Fibroblast of lung (primary cell): ENCODE measurements at regions not wholly inside any gene's neighbourhood (a gene's known extent, or its start where the extent isn't known, plus 50 kb on each side); places are given as distances from the start of the nearest gene placed in this dataset.

Experiments used
- DNase-seq, 2 donors: peaks; one replicate each; pipeline versions ENCODE4 v3.0.0 to v3.0.0-alpha.2; 2010; ENCODE audit warnings: low read depth in 2 of 2
- H2AFZ ChIP-seq: 2 replicates; pipeline ENCODE4 v1.5.1; 2012; ENCODE audit warnings: low read length, control low read depth, inconsistent platforms
- H3K27ac ChIP-seq: 2 replicates; pipeline ENCODE4 v1.5.1; 2011; ENCODE audit warnings: low read length, control low read depth; ENCODE audit not compliant: insufficient read depth
- H3K27me3 ChIP-seq: 2 replicates; pipeline ENCODE4 v1.5.1; 2011; ENCODE audit warnings: mild to moderate bottlenecking, low read length; ENCODE audit not compliant: control insufficient read depth, insufficient read depth
- H3K36me3 ChIP-seq: 2 replicates; pipeline ENCODE4 v1.5.1; 2011; ENCODE audit warnings: low read length; ENCODE audit not compliant: control insufficient read depth, insufficient read depth
- H3K4me1 ChIP-seq: 2 replicates; pipeline ENCODE4 v1.5.1; 2011; ENCODE audit warnings: low read length; ENCODE audit not compliant: control insufficient read depth, insufficient read depth; ENCODE audit errors: extremely low read depth
- H3K4me2 ChIP-seq: 2 replicates; pipeline ENCODE4 v1.5.1; 2011; ENCODE audit warnings: low read length, control low read depth; ENCODE audit not compliant: insufficient read depth; ENCODE audit errors: extremely low read depth
- H3K4me3 ChIP-seq, 4 experiments: fragments of 200-600 bp in 1 of 4; sonication (generic) in 1 of 4; replicated peaks in 1 of 4; 2 replicates each; pipeline ENCODE4 v1.5.1; 2011 to 2016; ENCODE audit warnings: low read length in 4 of 4, low read depth in 3 of 4, mild to moderate bottlenecking in 3 of 4, control low read depth in 2 of 4, inconsistent platforms in 1 of 4, mixed read lengths in 1 of 4; ENCODE audit not compliant: insufficient read depth in 1 of 4; ENCODE audit errors: control extremely low read depth in 1 of 4
- H3K79me2 ChIP-seq: 2 replicates; pipeline ENCODE4 v1.5.1; 2012; ENCODE audit warnings: mild to moderate bottlenecking, low read length, inconsistent platforms; ENCODE audit not compliant: control insufficient read depth, insufficient read depth
- H3K9ac ChIP-seq: 2 replicates; pipeline ENCODE4 v1.5.1; 2011; ENCODE audit warnings: mild to moderate bottlenecking, low read length, control low read depth; ENCODE audit not compliant: insufficient read depth
- H3K9me3 ChIP-seq: 2 replicates; pipeline ENCODE4 v1.5.1; 2012; ENCODE audit warnings: low read depth, low read length; ENCODE audit not compliant: control insufficient read depth, insufficient read depth
- H4K20me1 ChIP-seq: 2 replicates; pipeline ENCODE4 v1.5.1; 2011; ENCODE audit warnings: low read length; ENCODE audit not compliant: control insufficient read depth, insufficient read depth; ENCODE audit errors: extremely low read depth
- EZH2 ChIP-seq: IDR thresholded peaks from 2 replicates; pipeline ENCODE4 v1.5.1; 2012; ENCODE audit warnings: low read length, control low read depth, mild to moderate bottlenecking; ENCODE audit errors: missing control alignments
- TF ChIP-seq, protein P1 (sequence below), 2 donors: IDR thresholded peaks in 1 of 2; conservative IDR thresholded peaks in 1 of 2; 1 replicate in 1 of 2; 2 replicates in 1 of 2; pipeline ENCODE4 v1.5.1; 2011 to 2012; ENCODE audit warnings: low read length in 2 of 2, control low read depth in 1 of 2, inconsistent platforms in 1 of 2, low read depth in 1 of 2, mild to moderate bottlenecking in 1 of 2

DNA sequence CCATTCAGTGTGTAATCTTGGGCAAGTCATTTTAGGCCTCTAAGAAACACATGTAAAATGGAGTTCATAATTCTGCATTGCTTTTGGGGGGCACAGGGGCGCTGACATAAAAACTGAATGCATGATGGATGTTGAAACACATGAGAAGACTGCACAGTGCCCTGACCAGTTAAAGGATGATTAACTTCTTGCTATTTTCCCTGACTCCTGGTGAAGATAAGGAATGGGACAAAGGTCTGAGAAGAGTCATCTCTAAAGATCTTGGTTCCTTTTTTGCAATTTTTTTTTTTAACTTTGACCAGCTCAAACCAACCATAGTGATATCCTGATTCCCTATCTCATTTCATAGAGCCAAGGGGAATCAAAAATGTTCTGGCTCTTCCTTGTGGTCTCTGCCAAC is 134.9 kb upstream of the TENM4 start:
- Histone ChIP-seq H3K9me3 (no peaks in the 10 kb centered on the region), H4K20me1 (no peaks in the 10 kb centered on the region), H3K4me3 (no peak overlapping the region), H3K79me2 (no peaks in the 10 kb centered on the region), H3K4me2 (no peak overlapping the region), H3K36me3 (no peaks in the 10 kb centered on the region), H3K9ac (no peak overlapping the region), H2AFZ (no peak overlapping the region), H3K27ac (no peak overlapping the region), H3K27me3 (no peaks in the 10 kb centered on the region), H3K4me1 (no peaks in the 10 kb centered on the region)
- TF ChIP-seq, protein P1, sequence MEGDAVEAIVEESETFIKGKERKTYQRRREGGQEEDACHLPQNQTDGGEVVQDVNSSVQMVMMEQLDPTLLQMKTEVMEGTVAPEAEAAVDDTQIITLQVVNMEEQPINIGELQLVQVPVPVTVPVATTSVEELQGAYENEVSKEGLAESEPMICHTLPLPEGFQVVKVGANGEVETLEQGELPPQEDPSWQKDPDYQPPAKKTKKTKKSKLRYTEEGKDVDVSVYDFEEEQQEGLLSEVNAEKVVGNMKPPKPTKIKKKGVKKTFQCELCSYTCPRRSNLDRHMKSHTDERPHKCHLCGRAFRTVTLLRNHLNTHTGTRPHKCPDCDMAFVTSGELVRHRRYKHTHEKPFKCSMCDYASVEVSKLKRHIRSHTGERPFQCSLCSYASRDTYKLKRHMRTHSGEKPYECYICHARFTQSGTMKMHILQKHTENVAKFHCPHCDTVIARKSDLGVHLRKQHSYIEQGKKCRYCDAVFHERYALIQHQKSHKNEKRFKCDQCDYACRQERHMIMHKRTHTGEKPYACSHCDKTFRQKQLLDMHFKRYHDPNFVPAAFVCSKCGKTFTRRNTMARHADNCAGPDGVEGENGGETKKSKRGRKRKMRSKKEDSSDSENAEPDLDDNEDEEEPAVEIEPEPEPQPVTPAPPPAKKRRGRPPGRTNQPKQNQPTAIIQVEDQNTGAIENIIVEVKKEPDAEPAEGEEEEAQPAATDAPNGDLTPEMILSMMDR (conservative IDR thresholded peaks at IDR 0.05 in 1 of 2, IDR thresholded peaks at IDR 0.05 in 1 of 2; ENCODE audit: low read depth in 1 of 2, low read length in 2 of 2), result no peak
- no peak for TF ChIP-seq EZH2
- no peak for DNase-seq

- DNase-seq, result no peak
- Histone ChIP-seq H3K27me3 (no peaks in the 10 kb centered on the region), H3K27ac (no peak overlapping the region), H4K20me1 (no peaks in the 10 kb centered on the region), H2AFZ (no peak overlapping the region), H3K4me1 (no peaks in the 10 kb centered on the region), H3K4me2 (no peak overlapping the region), H3K4me3 (no peak overlapping the region), H3K9ac (no peak overlapping the region), H3K9me3 (no peaks in the 10 kb centered on the region), H3K36me3 (no peaks in the 10 kb centered on the region), H3K79me2 (no peaks in the 10 kb centered on the region)
- TF ChIP-seq EZH2, result no peak
- TF ChIP-seq, protein P1 (conservative IDR thresholded peaks at IDR 0.05 in 1 of 2, IDR thresholded peaks at IDR 0.05 in 1 of 2; ENCODE audit: low read depth in 1 of 2, low read length in 2 of 2), result no peak
Measured at GRCh38 chr11:79570104-79570503, 129.3 kb upstream of the TENM4 start.

DNA sequence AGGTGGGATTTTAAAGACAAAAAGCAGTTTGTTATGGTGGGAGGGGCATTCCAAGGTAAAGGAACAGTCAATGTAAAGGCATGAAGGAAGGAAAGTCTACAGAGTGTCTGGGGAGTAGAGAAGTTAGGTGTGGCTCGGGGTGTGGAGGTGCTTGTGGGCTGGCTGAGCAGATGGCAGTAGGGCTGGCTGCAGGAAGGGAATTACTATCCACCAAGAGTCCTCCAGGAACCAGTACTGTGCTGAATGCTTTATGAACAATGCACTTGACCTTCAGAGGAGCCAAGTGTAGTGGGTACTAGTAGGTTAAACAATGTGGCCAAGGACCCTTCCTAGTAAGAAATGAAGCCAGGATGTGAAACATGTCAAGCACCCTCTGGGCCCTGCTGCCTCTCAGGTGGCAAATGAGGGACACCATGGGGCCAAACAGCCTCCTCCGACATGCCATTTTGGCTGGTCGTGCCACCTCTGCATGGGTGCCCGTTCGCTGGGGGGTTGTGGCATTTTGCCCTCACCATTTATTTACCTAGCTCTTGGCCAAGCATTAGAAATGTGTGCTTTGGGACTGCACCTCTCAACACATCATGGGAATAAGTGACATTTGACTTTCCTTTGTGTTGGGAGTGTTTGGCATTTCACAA is 123.6 kb upstream of the TENM4 start:
- H3K36me3 ChIP-seq, result no peaks in the 10 kb centered on the region
- H3K9me3 ChIP-seq, result no peaks in the 10 kb centered on the region

More for the DNA sequence above, 123.6 kb upstream of the TENM4 start:
- Histone ChIP-seq H3K4me3 (no peak overlapping the region), H3K4me2 (no peak overlapping the region), H3K4me1 (no peaks in the 10 kb centered on the region), H3K27me3 (no peaks in the 10 kb centered on the region), H3K79me2 (no peaks in the 10 kb centered on the region), H3K9ac (no peak overlapping the region), H3K27ac (no peak overlapping the region), H4K20me1 (no peaks in the 10 kb centered on the region), H2AFZ (no peak overlapping the region)
- no peak for TF ChIP-seq EZH2
- TF ChIP-seq, protein P1 (conservative IDR thresholded peaks at IDR 0.05 in 1 of 2, IDR thresholded peaks at IDR 0.05 in 1 of 2; ENCODE audit: low read depth in 1 of 2, low read length in 2 of 2), result no peak
- no peak for DNase-seq
